ENCODE measurements at regions not wholly inside any gene's neighbourhood (a gene's known extent, or its start where the extent isn't known, plus 50 kb on each side); places are given as distances from the start of the nearest gene placed in this dataset.
"Not testable (repeated sequence)": the region's sequence is repeated elsewhere in the genome, so short reads cannot be mapped to it uniquely, and the experiment has no call there.

DNA sequence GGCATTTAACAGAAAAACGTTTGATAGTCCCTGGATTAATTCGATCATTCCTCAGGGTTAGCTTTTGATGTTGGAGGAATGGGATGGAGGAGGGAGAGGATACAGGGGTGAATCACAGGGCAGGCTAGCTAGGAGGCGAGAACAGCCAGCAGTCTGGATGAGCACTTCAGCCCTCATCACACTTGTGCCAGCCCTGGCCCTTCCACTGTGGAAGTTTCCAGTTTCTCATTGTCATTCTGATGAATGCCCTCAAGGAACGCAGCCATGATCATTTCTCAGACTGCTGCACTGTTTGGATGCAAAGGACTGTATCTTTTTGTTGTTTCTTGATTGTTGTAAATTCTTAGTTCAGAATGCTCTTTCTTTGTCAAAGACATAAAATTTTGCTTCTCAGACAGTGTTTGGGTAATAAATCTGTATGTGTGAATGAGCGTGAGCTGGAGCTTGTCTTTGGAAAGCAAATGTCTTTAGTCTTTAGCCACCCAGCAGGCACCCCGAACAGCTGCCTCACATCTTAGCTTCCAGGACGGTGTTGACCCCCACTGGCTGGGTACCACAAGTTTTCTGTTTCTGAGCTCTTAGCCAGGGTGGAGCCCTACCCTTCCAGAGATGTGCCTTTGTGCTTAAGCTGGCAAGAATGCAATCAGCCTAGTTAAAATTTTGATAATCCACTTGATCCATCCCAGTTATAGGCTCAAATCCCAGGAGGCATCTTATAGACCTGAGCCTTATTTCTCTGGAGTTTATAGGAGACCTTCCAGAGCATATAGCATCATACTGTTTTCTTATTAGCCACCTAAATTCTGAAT lies 121.1 kb downstream of the PDCD6IP start:
- no peak for DNase-seq (ENCODE audit: low spot score)

GRCh38 chr3:33920511-33920910 lies 122.1 kb downstream of the PDCD6IP start:
- DNase-seq (ENCODE audit: low spot score), result no peak

- DNase-seq (ENCODE audit: low spot score), result no peak
Measured at GRCh38 chr3:33921608-33922007, 123.2 kb downstream of the PDCD6IP start.

- DNase-seq (ENCODE audit: low spot score), result no peak
Measured at GRCh38 chr3:33926998-33927605, 128.7 kb downstream of the PDCD6IP start.

GRCh38 chr3:33929813-33930212 lies 131.4 kb downstream of the PDCD6IP start:
- no peak for DNase-seq (ENCODE audit: low spot score)

DNA sequence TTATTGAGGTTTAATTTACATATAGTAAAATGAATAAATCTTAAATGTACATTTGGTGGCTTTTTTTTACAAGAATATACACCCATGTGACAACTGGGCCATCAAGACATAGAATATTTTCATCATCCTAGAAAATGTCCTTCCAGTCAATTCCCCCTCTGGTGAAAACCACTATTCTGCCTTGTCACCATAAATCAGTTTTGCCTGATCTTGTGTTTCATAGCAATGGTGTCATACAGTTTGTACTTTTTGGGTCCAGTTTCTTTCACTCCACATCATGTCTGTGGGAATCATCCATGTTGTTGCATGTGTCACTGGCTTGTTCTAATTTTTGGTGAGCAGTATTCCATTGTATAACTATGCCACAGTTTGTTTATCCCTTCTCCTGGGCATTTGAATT lies 133.1 kb downstream of the PDCD6IP start:
- DNase-seq (ENCODE audit: low spot score), result no peak

GRCh38 chr3:33932010-33932764 lies 133.8 kb downstream of the PDCD6IP start:
- DNase-seq (ENCODE audit: low spot score), result no peak

GRCh38 chr3:33936171-33936920 lies 137.9 kb downstream of the PDCD6IP start:
- no peak for DNase-seq (ENCODE audit: low spot score)

- DNase-seq (ENCODE audit: low spot score), result no peak
Measured at GRCh38 chr3:33936921-33937525, 138.6 kb downstream of the PDCD6IP start.

DNA sequence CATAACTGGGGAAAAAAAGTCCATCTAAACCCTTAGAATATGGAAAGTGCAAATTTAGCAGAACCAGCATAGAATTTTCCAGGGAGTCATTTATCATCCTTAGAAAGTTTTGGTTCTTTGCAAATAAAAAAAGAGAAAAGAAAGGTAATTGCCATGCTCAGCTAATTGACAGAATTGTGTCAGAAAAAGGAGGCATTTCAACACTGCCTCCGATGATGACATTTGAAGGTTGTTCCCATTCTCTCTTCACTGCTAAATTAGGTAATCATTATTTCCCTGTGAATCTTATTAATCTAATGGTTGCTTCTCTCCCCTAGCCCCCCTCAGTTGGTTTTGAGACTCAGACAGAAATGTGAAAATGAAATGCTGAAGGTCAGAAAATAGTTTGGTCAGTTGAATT lies 139.2 kb downstream of the PDCD6IP start:
- no peak for DNase-seq (ENCODE audit: low spot score)

DNA sequence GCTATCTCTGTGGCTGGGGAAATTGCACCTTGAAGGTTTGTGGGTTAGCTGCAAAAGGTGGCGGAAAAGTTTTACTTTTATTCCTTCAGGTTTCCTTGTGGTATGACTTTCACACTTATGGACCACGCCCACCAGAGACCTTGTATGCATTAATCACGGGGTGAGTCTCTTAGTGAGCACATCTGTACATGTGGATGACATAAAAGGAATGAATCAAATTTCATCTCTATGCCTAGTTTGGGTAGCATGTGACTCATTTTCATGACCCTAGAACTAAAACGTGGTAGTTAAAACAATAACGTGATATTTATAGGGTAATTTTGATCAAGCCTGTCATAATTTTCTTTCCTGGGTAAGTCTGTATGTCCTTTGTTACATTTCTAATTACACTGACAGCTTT lies 141.7 kb downstream of the PDCD6IP start:
- DNase-seq (ENCODE audit: low spot score), result no peak

- no peak for DNase-seq (ENCODE audit: low spot score)
Measured at GRCh38 chr3:33940736-33941135, 142.3 kb downstream of the PDCD6IP start.

DNA sequence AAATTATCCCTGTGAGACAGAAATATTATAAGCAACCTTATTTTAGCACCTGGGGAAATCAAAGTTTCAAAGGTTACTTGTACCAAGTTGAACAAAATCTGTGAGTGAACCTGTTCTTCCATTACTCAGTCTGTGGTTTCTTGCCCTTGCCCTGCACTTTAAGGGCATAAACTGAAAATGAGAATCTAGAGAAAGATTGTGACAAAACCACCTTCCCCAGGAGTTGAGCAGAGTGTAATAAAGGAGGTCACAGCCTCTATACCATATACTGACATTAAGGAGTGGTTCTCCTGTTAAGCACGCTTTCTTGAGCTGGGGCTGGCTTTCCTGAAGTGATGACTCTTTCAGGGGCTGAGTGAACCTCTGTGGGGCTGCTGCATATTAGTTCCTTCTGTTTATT lies 143.4 kb downstream of the PDCD6IP start:
- DNase-seq (ENCODE audit: low spot score), result no peak

DNA sequence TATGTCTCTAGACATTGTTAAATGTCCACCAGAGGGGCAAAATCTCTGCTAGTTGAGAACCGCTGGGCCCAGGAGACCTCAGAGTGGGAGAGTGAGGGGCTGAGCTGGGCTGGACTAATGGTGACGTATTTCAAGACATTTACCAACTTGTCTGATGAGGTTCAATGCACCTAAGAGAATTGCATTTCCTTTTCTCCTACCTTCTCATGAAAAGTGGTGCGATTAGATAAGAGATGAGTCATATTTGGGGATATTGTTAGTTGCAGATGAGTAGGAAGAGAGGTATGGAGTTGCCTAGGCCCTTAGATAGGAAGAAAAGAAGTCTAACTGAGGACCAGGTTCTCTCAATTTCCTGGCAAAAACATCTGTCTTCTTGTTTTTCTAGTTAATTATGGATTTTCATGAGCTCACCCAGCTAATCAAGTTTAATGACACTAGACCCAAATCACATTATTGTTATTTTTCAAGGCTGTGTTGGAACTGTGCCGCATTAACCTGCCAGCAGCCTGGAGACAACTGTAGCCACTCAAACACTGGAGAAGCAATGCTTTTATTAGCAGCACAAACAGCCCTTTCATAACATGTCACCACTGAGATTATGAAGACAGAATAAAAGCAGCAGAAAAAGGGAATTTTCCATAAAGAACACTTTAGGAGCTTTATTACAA lies 144.2 kb downstream of the PDCD6IP start:
- no peak for DNase-seq (ENCODE audit: low spot score)

- DNase-seq (ENCODE audit: low spot score), result no peak
Measured at GRCh38 chr3:33943277-33943676, 144.8 kb downstream of the PDCD6IP start.

- not testable (repeated sequence) for DNase-seq (ENCODE audit: low spot score)
Measured at GRCh38 chr3:33946612-33947011, 148.2 kb downstream of the PDCD6IP start.

DNA sequence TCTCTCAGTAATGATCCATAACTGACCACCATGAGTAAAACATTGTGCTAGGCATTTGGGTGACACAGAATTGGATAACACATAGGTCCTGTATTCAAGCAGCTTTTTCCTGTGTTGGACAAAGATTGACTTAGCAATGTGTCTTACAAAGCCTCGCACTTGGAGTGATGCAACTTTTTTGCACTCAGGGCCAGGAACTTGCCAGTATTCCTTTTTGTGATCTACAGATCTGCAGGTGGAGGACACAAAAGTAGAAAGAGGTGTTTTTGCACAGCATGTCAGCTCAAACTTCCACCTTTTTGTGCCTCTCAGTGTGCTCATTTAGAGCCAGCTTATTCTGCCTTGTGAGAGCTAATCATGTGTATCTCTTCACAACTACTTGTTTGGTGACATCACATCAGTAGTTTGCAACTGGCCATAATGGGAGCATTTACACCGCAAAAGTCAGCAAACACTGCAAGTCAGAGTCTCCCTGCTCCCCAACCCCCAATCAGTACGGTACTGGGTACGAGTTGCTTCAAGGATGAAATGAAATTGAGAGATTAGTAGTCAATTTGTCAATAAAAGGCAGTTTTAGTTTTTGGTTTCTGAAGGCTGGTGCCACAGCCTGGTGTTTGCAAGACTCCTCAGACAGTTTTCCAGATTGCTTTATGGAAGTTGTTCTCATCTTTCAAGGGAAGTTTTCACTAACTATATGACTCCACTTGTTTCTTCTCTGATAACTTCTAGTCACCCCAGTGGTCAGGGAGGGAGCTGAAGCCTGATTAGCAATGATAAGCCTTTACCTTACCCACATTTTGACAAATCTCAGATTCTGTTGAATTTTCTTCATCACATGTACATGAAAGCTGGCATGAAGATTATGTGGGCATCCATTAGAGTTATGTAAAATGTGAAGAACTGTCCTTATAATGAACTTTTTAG lies 149.1 kb downstream of the PDCD6IP start:
- DNase-seq (ENCODE audit: low spot score), result no peak

DNA sequence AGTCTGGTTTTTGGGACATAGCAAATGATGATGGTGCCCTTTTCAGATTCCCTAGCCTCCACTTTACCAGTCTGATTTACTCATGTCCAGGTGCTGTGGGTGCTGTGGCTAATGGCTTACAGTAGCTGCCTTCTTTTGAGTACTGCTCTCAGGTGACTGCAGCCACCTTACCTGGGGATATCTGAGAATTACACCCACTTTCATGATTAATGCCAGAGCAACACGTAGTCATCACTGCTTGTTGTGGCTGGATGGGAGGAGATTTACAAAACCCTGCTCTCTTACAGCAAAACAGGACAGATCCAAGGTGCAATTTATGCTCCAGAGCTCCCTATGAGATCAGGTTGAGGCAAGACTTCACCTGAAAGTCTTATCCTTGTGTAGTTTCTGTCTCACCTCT lies 150.6 kb downstream of the PDCD6IP start:
- no peak for DNase-seq (ENCODE audit: low spot score)

DNA sequence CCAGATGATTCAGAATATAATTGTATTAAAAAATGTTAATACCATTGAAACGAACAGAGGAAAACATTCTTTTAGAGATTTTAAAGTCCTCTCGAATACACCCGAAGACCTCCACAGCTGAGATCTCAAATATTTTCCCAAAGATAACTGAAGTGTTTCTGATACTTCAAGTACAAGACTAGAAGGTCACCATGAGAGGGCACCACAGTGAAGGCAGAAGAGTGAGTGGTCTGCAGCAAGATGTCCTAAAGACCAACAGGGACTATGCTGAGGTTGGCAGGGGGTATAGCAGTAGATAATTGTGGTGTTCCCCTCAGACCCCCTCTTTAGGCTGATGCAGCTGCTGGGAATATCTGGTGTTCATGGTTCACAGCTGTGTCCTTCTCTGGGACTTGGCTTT lies 156.5 kb downstream of the PDCD6IP start:
- DNase-seq (ENCODE audit: low spot score), result no peak

All from mesenteric fat pad (tissue), 1 donor.